IMR-90 (cell line): ENCODE measurements at regions not wholly inside any gene's neighbourhood (a gene's known extent, or its start where the extent isn't known, plus 50 kb on each side); places are given as distances from the start of the nearest gene placed in this dataset.

Experiments used
- ATAC-seq: fragments of 200-7000 bp; cut with Tn5 transposase; 2 replicates; pipeline ENCODE4 v1.9.1; 2020; ENCODE audit warnings: low read depth, mild to moderate bottlenecking, moderate library complexity
- BruUV-seq: library from RNA; stranded (reverse); fragments of 400-500 nt; replicated peaks from 2 replicates; lab custom pipeline; 2021; lab: Mats Ljungman, UMichigan
- CTCF ChIA-PET: fragments of 300-600 bp; formaldehyde crosslinking; extraction: SDS; loops from one replicate; lab custom pipeline; 2021; ENCODE audit warnings: antibody characterized with exemption; lab: Yijun Ruan, JAX
- POLR2A ChIA-PET: fragments of 300-600 bp; sonication (Branson Sonifier 250); formaldehyde crosslinking; loops from one replicate; lab custom pipeline; 2022; ENCODE audit warnings: antibody characterized with exemption; ENCODE audit not compliant: unreplicated experiment; lab: Charles Lee
- DNase-seq: peaks from one replicate; pipeline ENCODE4 v3.0.0; 2013
- H2AFZ ChIP-seq: replicated peaks from 2 replicates; pipeline ENCODE3; 2013; ENCODE audit warnings: low read length, mild to moderate bottlenecking; ENCODE audit not compliant: poor library complexity
- H2AK5ac ChIP-seq: 2 replicates; pipeline ENCODE4 v1.6.1; 2013; ENCODE audit warnings: low read depth, low read length, inconsistent platforms
- H2AK9ac ChIP-seq: replicated peaks from 2 replicates; pipeline ENCODE3; 2013; ENCODE audit warnings: mild to moderate bottlenecking, low read depth, low read length, moderate library complexity; ENCODE audit not compliant: poor library complexity
- H2BK120ac ChIP-seq: 2 replicates; pipeline ENCODE4 v1.6.1; 2013; ENCODE audit warnings: low read depth, low read length, inconsistent platforms
- H2BK15ac ChIP-seq: 3 replicates; pipeline ENCODE4 v1.6.1; 2013; ENCODE audit warnings: low read depth, low read length, inconsistent platforms
- H2BK20ac ChIP-seq: 2 replicates; pipeline ENCODE4 v1.6.1; 2013; ENCODE audit warnings: low read depth, mild to moderate bottlenecking, inconsistent platforms, low read length, moderate library complexity
- H2BK5ac ChIP-seq: 2 replicates; pipeline ENCODE4 v1.6.1; 2013; ENCODE audit warnings: mild to moderate bottlenecking, low read depth, low read length, inconsistent platforms; ENCODE audit not compliant: poor library complexity, severe bottlenecking
- H3K14ac ChIP-seq: replicated peaks from 2 replicates; pipeline ENCODE4 v1.6.1; 2013; ENCODE audit warnings: low read depth, low read length, inconsistent platforms
- H3K18ac ChIP-seq: 2 replicates; pipeline ENCODE4 v1.6.1; 2013; ENCODE audit warnings: low read depth, low read length, control low read depth
- H3K23ac ChIP-seq: 2 replicates; pipeline ENCODE4 v1.6.1; 2013; ENCODE audit warnings: low read depth, low read length, inconsistent platforms
- H3K27ac ChIP-seq: 2 replicates; pipeline ENCODE4 v1.5.1; 2013; ENCODE audit warnings: mild to moderate bottlenecking, control low read depth, low read length; ENCODE audit not compliant: insufficient read depth
- H3K27me3 ChIP-seq: 2 replicates; pipeline ENCODE4 v1.6.1; 2013; ENCODE audit warnings: low read length; ENCODE audit not compliant: control insufficient read depth, insufficient read depth
- H3K36me3 ChIP-seq: 2 replicates; pipeline ENCODE4 v1.6.1; 2013; ENCODE audit warnings: low read length, mixed read lengths; ENCODE audit not compliant: control insufficient read depth, insufficient read depth
- H3K4ac ChIP-seq: 2 replicates; pipeline ENCODE4 v1.6.1; 2013; ENCODE audit warnings: low read depth, low read length, inconsistent platforms
- H3K4me1 ChIP-seq: 2 replicates; pipeline ENCODE4 v1.6.1; 2013; ENCODE audit warnings: low read length, mixed read lengths; ENCODE audit not compliant: control insufficient read depth, insufficient read depth
- H3K4me2 ChIP-seq: 2 replicates; pipeline ENCODE4 v1.6.1; 2013; ENCODE audit warnings: low read depth, mild to moderate bottlenecking, control low read depth, low read length, moderate library complexity
- H3K4me3 ChIP-seq: 2 replicates; pipeline ENCODE4 v1.5.1; 2013; ENCODE audit warnings: low read depth, mild to moderate bottlenecking, control low read depth, low read length, moderate library complexity; ENCODE audit not compliant: insufficient read depth
- H3K56ac ChIP-seq: 2 replicates; pipeline ENCODE4 v1.6.1; 2013; ENCODE audit warnings: low read length, inconsistent platforms; ENCODE audit not compliant: insufficient read depth; ENCODE audit errors: extremely low read depth
- H3K79me1 ChIP-seq, 2 experiments: 2 replicates each; pipeline ENCODE4 v1.6.1; 2013; ENCODE audit warnings: low read length in 2 of 2, inconsistent platforms in 1 of 2, low read depth in 1 of 2
- H3K9ac ChIP-seq: 2 replicates; pipeline ENCODE4 v1.6.1; 2013; ENCODE audit warnings: low read depth, low read length, control low read depth
- H3K9me1 ChIP-seq: 2 replicates; pipeline ENCODE4 v1.6.1; 2013; ENCODE audit warnings: low read length, inconsistent platforms; ENCODE audit not compliant: insufficient read depth
- H3K9me3 ChIP-seq: 2 replicates; pipeline ENCODE4 v1.6.1; 2013; ENCODE audit warnings: low read length; ENCODE audit not compliant: control insufficient read depth, insufficient read depth
- H4K20me1 ChIP-seq: 2 replicates; pipeline ENCODE4 v1.6.1; 2013; ENCODE audit warnings: low read length, inconsistent platforms; ENCODE audit not compliant: insufficient read depth
- H4K5ac ChIP-seq: 2 replicates; pipeline ENCODE4 v1.6.1; 2013; ENCODE audit warnings: mild to moderate bottlenecking, low read depth, low read length, control low read depth
- H4K8ac ChIP-seq, 2 experiments: 2 replicates each; pipeline ENCODE4 v1.6.1; 2013; ENCODE audit warnings: low read depth in 2 of 2, low read length in 2 of 2, control low read depth in 1 of 2, inconsistent platforms in 1 of 2
- H4K91ac ChIP-seq: 2 replicates; pipeline ENCODE4 v1.6.1; 2013; ENCODE audit warnings: low read depth, low read length, inconsistent platforms; ENCODE audit not compliant: insufficient read depth
- BHLHE40 ChIP-seq: fragments of 150-350 bp; IDR thresholded peaks from 2 replicates; pipeline ENCODE4 v1.6.1; 2016; ENCODE audit warnings: mild to moderate bottlenecking, low read depth, low read length
- CEBPB ChIP-seq: IDR thresholded peaks from 2 replicates; pipeline ENCODE4 v1.6.1; 2012; ENCODE audit warnings: low read depth, low read length, improper control_type of control experiment
- CHD1 ChIP-seq: IDR thresholded peaks from 2 replicates; pipeline ENCODE4 v1.6.1; 2012; ENCODE audit warnings: low read depth, low read length, improper control_type of control experiment
- CTCF ChIP-seq: conservative IDR thresholded peaks from 2 replicates; pipeline ENCODE4 v1.5.1; 2012; ENCODE audit warnings: mild to moderate bottlenecking, low read depth, low read length, improper control_type of control experiment
- ELK1 ChIP-seq: fragments of 150-350 bp; IDR thresholded peaks from 2 replicates; pipeline ENCODE4 v1.6.1; 2016; ENCODE audit warnings: low read depth, mild to moderate bottlenecking, low read length, moderate library complexity, borderline replicate concordance
- FOS ChIP-seq: fragments of 150-350 bp; IDR thresholded peaks from 2 replicates; pipeline ENCODE4 v1.6.1; 2016; ENCODE audit warnings: low read depth, low read length
- MAFK ChIP-seq: IDR thresholded peaks from 2 replicates; pipeline ENCODE4 v1.6.1; 2012; ENCODE audit warnings: low read depth, low read length, improper control_type of control experiment
- MAZ ChIP-seq: IDR thresholded peaks from 2 replicates; pipeline ENCODE4 v1.6.1; 2012; ENCODE audit warnings: low read depth, mild to moderate bottlenecking, low read length, improper control_type of control experiment, moderate library complexity, borderline replicate concordance
- MXI1 ChIP-seq: IDR thresholded peaks from 2 replicates; pipeline ENCODE4 v1.6.1; 2012; ENCODE audit warnings: low read depth, mild to moderate bottlenecking, low read length, moderate library complexity, borderline replicate concordance
- NFE2L2 ChIP-seq: fragments of 150-350 bp; IDR thresholded peaks from 2 replicates; pipeline ENCODE4 v1.6.1; 2016; ENCODE audit warnings: low read depth, mild to moderate bottlenecking, low read length
- POLR2A ChIP-seq: IDR thresholded peaks from 2 replicates; pipeline ENCODE4 v1.6.1; 2012; ENCODE audit warnings: mild to moderate bottlenecking, low read depth, low read length
- RAD21 ChIP-seq: IDR thresholded peaks from 2 replicates; pipeline ENCODE4 v1.6.1; 2012; ENCODE audit warnings: low read length, improper control_type of control experiment
- RCOR1 ChIP-seq: IDR thresholded peaks from 2 replicates; pipeline ENCODE4 v1.6.1; 2012; ENCODE audit warnings: mild to moderate bottlenecking, low read length, improper control_type of control experiment; ENCODE audit not compliant: insufficient replicate concordance
- RFX5 ChIP-seq: IDR thresholded peaks from 2 replicates; pipeline ENCODE4 v1.8.0; 2012; ENCODE audit warnings: low read depth, mild to moderate bottlenecking, low read length, moderate library complexity
- SMC3 ChIP-seq: fragments of 150-350 bp; IDR thresholded peaks from 2 replicates; pipeline ENCODE4 v1.6.1; 2016; ENCODE audit warnings: low read depth, mild to moderate bottlenecking, antibody characterized with exemption, low read length, moderate library complexity
- USF2 ChIP-seq: fragments of 150-350 bp; IDR thresholded peaks from 2 replicates; pipeline ENCODE4 v1.6.1; 2017; ENCODE audit warnings: mild to moderate bottlenecking, antibody characterized with exemption, low read length, low read depth
- WGBS, 2 experiments: methylation state at CpG; one replicate each; pipeline versions ENCODE4 v1.1.5 to v1.1.7; 2013; ENCODE audit warnings: missing lambda C conversion rate in 2 of 2; ENCODE audit not compliant: insufficient read length in 1 of 2; ENCODE audit errors: extremely low coverage in 2 of 2; 5-methylcytosine and 5-hydroxymethylcytosine counted together
- dilution Hi-C: fragments of 300-500 bp; cut with HindIII; formaldehyde crosslinking; loops from one replicate; pipeline ENCODE4 v1.14.3; 2018; ENCODE audit warnings: low sequenced_read_pairs; ENCODE audit not compliant: unreplicated experiment
- in situ Hi-C: fragments of 300-500 bp; cut with MboI; formaldehyde crosslinking; loops from 3 replicates; pipeline ENCODE4 v1.14.3; 2019; ENCODE audit warnings: low sequenced_read_pairs, inconsistent platforms, mixed read lengths
- intact Hi-C: fragments of 100-400 bp; cut with micrococcal nuclease; formaldehyde crosslinking; loops from 2 replicates; pipeline ENCODE4 v1.10.0; 2022

GRCh38 chr12:104816845-104817503, 141.1 kb downstream of the SLC41A2 start:
- ChIA-PET CTCF (interaction anchor here (0.7 kb wide), 1 partner anchor 381 kb away, joined by 4 read pairs; no protein-coding TSS in a partner anchor), POLR2A (no interaction called here)
- Histone ChIP-seq H3K23ac (no peak overlapping the region), H3K9me1 (no peaks in the 10 kb centered on the region), H2BK120ac (no peak overlapping the region), H3K27ac (no peak overlapping the region), H2AK9ac (no peak overlapping the region), H3K9me3 (no peaks in the 10 kb centered on the region), H2BK15ac (no peak overlapping the region), H3K4ac (no peak overlapping the region), H3K36me3 (no peaks in the 10 kb centered on the region), H3K79me1 (no peaks in the 10 kb centered on the region), H3K4me3 (no peak overlapping the region), H3K18ac (no peak overlapping the region), H3K14ac (no peak overlapping the region), H3K4me2 (no peak overlapping the region), H4K5ac (no peak overlapping the region), H3K27me3 (no peaks in the 10 kb centered on the region), H3K9ac (no peak overlapping the region), H3K4me1 (no peaks in the 10 kb centered on the region), H3K56ac (no peak overlapping the region), H2AK5ac (no peak overlapping the region), H2AFZ (no peak overlapping the region), H4K91ac (no peak overlapping the region), H4K20me1 (no peaks in the 10 kb centered on the region), H2BK5ac (no peak overlapping the region), H2BK20ac (no peak overlapping the region), H4K8ac (no peak overlapping the region)
- no CpG with 5 or more reads among the region's 4 CpGs for WGBS, 2 experiments
- DNase-seq, result peak; percentile 49
- no peak for TF ChIP-seq RCOR1
- TF ChIP-seq FOS, result no peak
- TF ChIP-seq CEBPB, result no peak
- TF ChIP-seq CTCF, result no peak
- no peak for TF ChIP-seq RFX5
- TF ChIP-seq RAD21, result no peak
- TF ChIP-seq SMC3, result no peak
- TF ChIP-seq USF2, result no peak
- no peak for TF ChIP-seq BHLHE40
- TF ChIP-seq MAFK, result no peak
- no peak for TF ChIP-seq MXI1
- no peak for TF ChIP-seq POLR2A
- TF ChIP-seq MAZ, result no peak
- TF ChIP-seq CHD1, result no peak
- TF ChIP-seq NFE2L2, result no peak
- TF ChIP-seq ELK1, result no peak
- dilution Hi-C loops (no loop called here), intact Hi-C loops (no loop called here), in situ Hi-C loops (no loop called here)
- peak; percentile 37 for ATAC-seq
- BruUV-seq, result no TSS peak
